ENCODE measurements at regions not wholly inside any gene's neighbourhood (a gene's known extent, or its start where the extent isn't known, plus 50 kb on each side); places are given as distances from the start of the nearest gene placed in this dataset.
A peak's percentile ranks its signal among the peaks of the same experiment; 100 is the strongest.

- peak; percentile 94 for DNase-seq (ENCODE audit: low read depth)
Observed at GRCh38 chr10:110398419-110399105, 93.8 kb upstream of the SMNDC1 start.

GRCh38 chr10:110399106-110399964 is 94.6 kb upstream of the SMNDC1 start:
- DNase-seq (ENCODE audit: low read depth) = peak; percentile 98

GRCh38 chr10:110399965-110400933 is 95.5 kb upstream of the SMNDC1 start:
- no peak for DNase-seq (ENCODE audit: low read depth)

DNA sequence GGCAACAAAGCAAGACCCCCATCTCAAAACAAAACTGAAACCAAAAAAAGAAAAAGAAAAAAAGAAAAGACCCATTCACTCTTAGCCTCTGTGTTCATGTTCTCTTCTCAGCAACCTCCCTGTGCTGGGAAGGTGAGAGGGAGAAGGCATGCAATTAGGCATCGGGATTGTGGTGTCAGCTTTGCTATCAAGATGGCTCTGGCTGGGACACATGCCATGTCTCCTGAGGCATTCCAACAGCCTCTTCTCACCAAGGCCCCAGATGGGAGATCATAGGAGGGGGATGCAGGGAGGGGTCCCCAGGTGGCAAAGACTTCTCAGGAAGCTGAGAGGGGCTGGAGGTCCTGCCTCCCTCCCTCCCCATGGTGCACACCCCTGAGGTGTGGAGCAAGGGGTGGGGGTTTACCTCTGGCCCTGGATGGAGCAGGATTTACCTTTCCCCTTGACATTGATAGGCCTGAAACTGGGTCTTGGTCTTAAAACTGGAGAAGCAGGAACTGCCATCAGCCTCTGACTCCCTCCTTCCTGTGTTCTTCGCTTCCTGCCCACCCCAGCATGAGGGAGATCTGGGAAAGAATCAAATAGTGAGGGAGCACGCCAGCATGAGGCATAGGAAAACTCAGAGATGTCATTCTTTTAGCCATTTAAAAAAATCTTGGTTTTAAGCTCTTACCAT is 96.2 kb upstream of the DUSP5 start:
- DNase-seq (ENCODE audit: low read depth) = no peak

- DNase-seq (ENCODE audit: low read depth) = no peak
Observed at GRCh38 chr10:110402077-110402416, 95.7 kb upstream of the DUSP5 start.

GRCh38 chr10:110403593-110403992 is 94.1 kb upstream of the DUSP5 start:
- DNase-seq (ENCODE audit: low read depth) = no peak

DNA sequence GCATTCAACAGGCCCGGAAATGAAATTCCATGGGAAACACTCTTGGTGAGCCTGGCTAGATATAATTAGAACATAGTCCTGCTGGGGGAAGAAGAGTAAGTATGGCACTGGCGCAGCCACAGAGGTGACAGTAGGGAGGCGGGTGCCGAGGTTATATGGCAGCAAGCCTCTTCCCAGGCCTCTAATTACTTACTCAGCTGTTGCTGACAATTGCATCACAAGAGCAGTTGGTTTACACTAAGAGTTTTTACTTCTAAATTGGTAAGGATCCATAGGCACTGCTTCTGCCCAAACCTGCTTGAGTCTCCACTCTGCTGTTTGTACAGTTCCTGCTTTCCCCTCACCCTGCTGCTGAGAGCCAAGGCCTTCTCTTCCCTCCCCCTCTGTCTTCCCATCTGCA is 93.3 kb upstream of the DUSP5 start:
- no peak for DNase-seq (ENCODE audit: low read depth)

DNA sequence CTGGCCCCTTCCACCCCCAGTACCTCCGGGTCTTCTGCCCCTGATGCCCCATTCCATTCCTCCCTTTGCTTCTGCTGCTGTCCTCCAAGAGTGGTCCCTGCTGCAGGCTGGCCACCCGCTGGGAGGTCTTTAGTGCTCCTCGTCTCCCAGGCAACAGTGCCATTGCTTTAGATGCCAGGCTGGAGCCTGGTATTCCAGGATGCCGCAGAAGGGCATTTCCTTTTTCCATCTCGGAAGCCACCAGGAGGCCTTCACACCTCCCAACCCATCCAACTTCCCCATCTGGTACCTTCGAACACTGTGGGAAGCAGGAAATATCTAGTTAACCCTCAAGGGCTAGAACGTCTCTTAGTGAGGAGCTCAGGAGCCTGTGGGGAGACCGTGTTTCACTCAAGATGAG is 92.9 kb upstream of the DUSP5 start:
- no peak for DNase-seq (ENCODE audit: low read depth)

- no peak for DNase-seq (ENCODE audit: low read depth)
Observed at GRCh38 chr10:110405380-110405779, 92.3 kb upstream of the DUSP5 start.

- no peak for DNase-seq (ENCODE audit: low read depth)
Observed at GRCh38 chr10:110407301-110408170, 90.2 kb upstream of the DUSP5 start.

DNA sequence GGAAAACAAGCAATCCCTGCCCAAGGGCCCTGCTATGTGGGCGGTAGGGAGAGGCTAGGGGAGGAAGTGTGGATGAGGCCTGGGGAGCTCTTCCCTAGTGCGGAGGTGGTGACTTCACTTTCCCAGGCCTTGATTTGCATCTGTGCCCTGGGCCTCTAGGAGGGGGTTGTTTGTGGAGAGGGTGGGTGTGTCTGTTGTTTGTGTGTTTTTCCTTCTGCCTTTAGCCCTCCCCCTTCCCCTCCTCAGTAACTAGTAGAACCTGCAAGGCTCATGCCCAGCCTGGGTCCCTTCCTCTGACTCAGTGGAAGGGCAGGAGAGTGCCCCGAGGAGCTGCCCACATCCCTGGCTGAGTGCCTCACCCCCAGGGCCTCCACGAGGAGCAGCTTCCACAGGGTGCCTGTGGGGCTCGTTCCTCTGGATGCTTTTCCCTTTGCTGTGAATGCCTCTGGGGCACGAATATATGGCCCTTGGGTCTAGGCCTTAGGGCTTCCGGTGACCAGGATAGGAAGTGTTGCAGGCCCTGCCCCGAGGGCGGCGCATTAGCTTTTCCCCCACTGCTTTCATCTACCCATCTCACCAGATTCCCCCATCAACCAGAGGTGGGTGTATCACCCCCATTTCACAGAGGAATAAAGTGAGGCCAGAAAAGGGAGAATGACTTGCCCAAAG is 89.4 kb upstream of the DUSP5 start:
- DNase-seq (ENCODE audit: low read depth) = no peak

DNA sequence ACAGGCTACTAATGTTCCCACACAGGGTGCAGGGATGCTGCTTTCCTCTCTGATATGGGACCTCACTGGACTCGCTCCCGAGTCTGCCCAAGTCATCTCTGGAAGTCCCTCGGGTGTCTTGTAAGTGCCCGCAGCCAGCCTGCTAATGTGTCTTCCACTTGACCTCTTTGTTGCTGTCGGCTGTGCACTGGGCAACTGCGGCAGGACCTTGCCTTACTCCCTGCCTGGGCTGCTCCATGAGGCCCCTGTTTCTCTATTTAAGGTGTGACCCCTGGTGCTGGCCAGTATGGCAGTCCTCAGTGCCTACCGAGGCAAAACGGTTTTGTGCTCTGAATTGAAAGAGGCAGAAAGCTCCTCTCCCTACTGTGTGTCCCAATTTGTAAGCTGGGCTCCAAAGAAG is 88.8 kb upstream of the DUSP5 start:
- DNase-seq (ENCODE audit: low read depth) = no peak

GRCh38 chr10:110409488-110409887 is 88.2 kb upstream of the DUSP5 start:
- DNase-seq (ENCODE audit: low read depth) = no peak

DNA sequence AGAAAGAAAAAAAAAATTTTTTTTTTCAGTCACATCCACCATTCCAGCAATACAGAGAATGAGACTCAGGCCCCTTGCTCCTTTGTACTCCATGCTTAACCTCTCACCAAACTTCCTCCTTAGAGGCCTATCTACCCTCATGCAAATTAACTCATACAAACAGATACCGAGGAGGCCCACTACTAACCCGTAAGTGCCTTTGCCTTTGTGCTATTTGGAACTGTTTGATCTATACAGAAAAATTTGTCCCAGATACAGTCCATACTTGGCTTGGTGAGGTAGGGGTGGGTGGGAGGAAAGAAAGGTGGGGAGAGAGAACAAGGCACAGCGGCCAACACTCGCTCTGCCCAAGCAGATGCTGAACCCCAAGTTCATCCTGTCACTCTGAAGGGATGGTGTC is 87.8 kb upstream of the DUSP5 start:
- no peak for DNase-seq (ENCODE audit: low read depth)

- DNase-seq (ENCODE audit: low read depth) = peak; percentile 90
Observed at GRCh38 chr10:110410329-110411046, 87.2 kb upstream of the DUSP5 start.

- DNase-seq (ENCODE audit: low read depth) = no peak
Observed at GRCh38 chr10:110411047-110411410, 86.7 kb upstream of the DUSP5 start.

- DNase-seq (ENCODE audit: low read depth) = no peak
Observed at GRCh38 chr10:110413049-110413783, 84.5 kb upstream of the DUSP5 start.

DNA sequence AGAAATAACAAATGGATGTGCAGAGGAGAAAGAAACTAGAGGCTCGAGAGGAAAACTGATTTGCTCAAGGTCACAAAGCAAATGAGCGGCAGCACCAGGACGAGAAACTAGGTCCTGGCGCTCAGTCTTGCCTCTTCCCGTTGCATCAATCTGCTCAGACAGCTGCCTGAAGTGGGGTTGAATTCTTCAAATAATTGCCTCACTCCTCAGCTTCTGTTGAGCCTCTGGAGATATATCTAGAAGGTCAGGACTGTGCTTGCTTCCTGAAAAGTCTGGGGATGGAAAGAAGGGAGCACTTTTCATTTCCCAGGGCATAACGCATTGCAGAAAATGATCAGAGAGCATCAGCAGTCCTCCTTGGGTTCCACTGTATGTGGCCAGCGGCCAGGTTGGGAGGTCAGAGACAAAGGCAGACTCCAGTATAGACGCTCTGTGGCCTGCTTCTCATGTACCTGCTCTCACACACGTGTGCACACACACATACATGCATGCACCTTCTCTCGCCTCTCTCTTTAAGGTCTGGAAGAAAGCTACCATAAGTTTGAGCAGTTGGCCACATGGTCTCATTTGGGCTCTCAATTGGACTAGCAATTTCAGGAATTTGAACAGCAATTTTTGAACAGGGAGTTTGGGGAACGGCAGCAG is 83.7 kb upstream of the DUSP5 start:
- no peak for DNase-seq (ENCODE audit: low read depth)
